NCI-H446 (cell line): ENCODE measurements at regions not wholly inside any gene's neighbourhood (a gene's known extent, or its start where the extent isn't known, plus 50 kb on each side); places are given as distances from the start of the nearest gene placed in this dataset.
"Not testable (repeated sequence)": the region's sequence is repeated elsewhere in the genome, so short reads cannot be mapped to it uniquely, and the experiment has no call there.

Experiments used
- DNase-seq, 2 experiments: peaks; one replicate each; lab custom pipeline; 2025; lab: John Stamatoyannopoulos, UW

GRCh38 chr2:67290451-67291290, 106.5 kb upstream of the ETAA1 start:
- no peak for DNase-seq

GRCh38 chr2:67294218-67294617, 102.9 kb upstream of the ETAA1 start:
- DNase-seq = no peak

- DNase-seq = no peak
Measured at GRCh38 chr2:67295406-67295805, 101.7 kb upstream of the ETAA1 start.

GRCh38 chr2:67295851-67296250, 101.3 kb upstream of the ETAA1 start:
- no peak for DNase-seq

GRCh38 chr2:67304300-67304890, 92.7 kb upstream of the ETAA1 start:
- no peak for DNase-seq

- DNase-seq = no peak
Measured at GRCh38 chr2:67309281-67309680, 87.9 kb upstream of the ETAA1 start.

GRCh38 chr2:67311536-67311935, 85.6 kb upstream of the ETAA1 start:
- DNase-seq = peak in 1 of 2 experiments; percentile 56

GRCh38 chr2:67312871-67313270, 84.3 kb upstream of the ETAA1 start:
- DNase-seq = no peak

GRCh38 chr2:67313536-67313935, 83.6 kb upstream of the ETAA1 start:
- DNase-seq = no peak

GRCh38 chr2:67318031-67318430, 79.1 kb upstream of the ETAA1 start:
- DNase-seq = no peak

GRCh38 chr2:67318563-67318962, 78.6 kb upstream of the ETAA1 start:
- DNase-seq = no peak

GRCh38 chr2:67318993-67319481, 78.1 kb upstream of the ETAA1 start:
- DNase-seq = no peak

- DNase-seq = no peak
Measured at GRCh38 chr2:67320861-67321587, 76.1 kb upstream of the ETAA1 start.

- DNase-seq = no peak
Measured at GRCh38 chr2:67321588-67321903, 75.6 kb upstream of the ETAA1 start.

- peak; percentile 29 to 76 for DNase-seq
Measured at GRCh38 chr2:67322353-67323001, 74.7 kb upstream of the ETAA1 start.

GRCh38 chr2:67323209-67323991, 73.7 kb upstream of the ETAA1 start:
- DNase-seq = no peak

- no peak for DNase-seq
Measured at GRCh38 chr2:67329513-67329912, 67.6 kb upstream of the ETAA1 start.

GRCh38 chr2:67329951-67330350, 67.2 kb upstream of the ETAA1 start:
- DNase-seq = no peak

- DNase-seq = not testable (repeated sequence)
Measured at GRCh38 chr2:67331419-67332086, 65.6 kb upstream of the ETAA1 start.

GRCh38 chr2:67337903-67338302, 59.2 kb upstream of the ETAA1 start:
- no peak for DNase-seq

GRCh38 chr2:67338601-67339233, 58.4 kb upstream of the ETAA1 start:
- no peak for DNase-seq
